Type B pancreatic cell (in vitro differentiated cells): ENCODE measurements at regions not wholly inside any gene's neighbourhood (a gene's known extent, or its start where the extent isn't known, plus 50 kb on each side); places are given as distances from the start of the nearest gene placed in this dataset.
"Not testable (repeated sequence)": the region's sequence is repeated elsewhere in the genome, so short reads cannot be mapped to it uniquely, and the experiment has no call there.

Source experiments
- DNase-seq: peaks from one replicate; pipeline ENCODE4 v3.0.0; 2021; ENCODE audit warnings: mixed read lengths; ENCODE audit not compliant: unreplicated experiment; ENCODE audit errors: extremely low spot score
- H3K27ac Mint-ChIP-seq: 2 replicates; pipeline ENCODE4 v1.8.0; 2021; ENCODE audit warnings: mild to moderate bottlenecking, mixed read lengths
- H3K27me3 Mint-ChIP-seq: 2 replicates; pipeline ENCODE4 v1.8.0; 2021; ENCODE audit warnings: mixed read lengths
- H3K36me3 Mint-ChIP-seq: 2 replicates; pipeline ENCODE4 v1.8.0; 2021; ENCODE audit warnings: mixed read lengths
- H3K4me1 Mint-ChIP-seq: one replicate; pipeline ENCODE4 v1.8.0; 2021; ENCODE audit warnings: mixed read lengths; ENCODE audit not compliant: unreplicated experiment
- H3K4me3 Mint-ChIP-seq: 2 replicates; pipeline ENCODE4 v1.8.0; 2021; ENCODE audit warnings: mild to moderate bottlenecking, mixed read lengths
- H3K9me3 Mint-ChIP-seq: 2 replicates; pipeline ENCODE4 v1.8.0; 2021; ENCODE audit warnings: mixed read lengths
- CTCF ChIP-seq: fragments of 200-600 bp; sonication (generic); conservative IDR thresholded peaks from 2 replicates; pipeline ENCODE4 v1.5.0; 2021; ENCODE audit warnings: antibody characterized with exemption, mild to moderate bottlenecking

- H3K36me3 Mint-ChIP-seq = no peaks in the 10 kb centered on the region
- H3K4me3 Mint-ChIP-seq = no peak overlapping the region
- TF ChIP-seq CTCF = no peak
- H3K27ac Mint-ChIP-seq = no peak overlapping the region
- no peak for DNase-seq
- peaks cover 7% of the 10 kb centered on the region for H3K27me3 Mint-ChIP-seq
- H3K9me3 Mint-ChIP-seq = no peaks in the 10 kb centered on the region
- no peaks in the 10 kb centered on the region for H3K4me1 Mint-ChIP-seq
These were observed 676.2 kb downstream of the CBLN4 start for GRCh38 chr20:55329108-55329507.

GRCh38 chr20:55322745-55323144 lies 682.6 kb downstream of the CBLN4 start:
- Mint-ChIP-seq H3K27ac (no peak overlapping the region), H3K9me3 (no peaks in the 10 kb centered on the region), H3K4me3 (no peak overlapping the region)

GRCh38 chr20:55316753-55317152 lies 688.6 kb downstream of the CBLN4 start:
- H3K9me3 Mint-ChIP-seq = no peaks in the 10 kb centered on the region
- no peaks in the 10 kb centered on the region for H3K27me3 Mint-ChIP-seq
- no peaks in the 10 kb centered on the region for H3K36me3 Mint-ChIP-seq
- H3K27ac Mint-ChIP-seq = no peak overlapping the region
- no peaks in the 10 kb centered on the region for H3K4me1 Mint-ChIP-seq
- H3K4me3 Mint-ChIP-seq = no peak overlapping the region
- DNase-seq = no peak
- TF ChIP-seq CTCF = no peak

More at GRCh38 chr20:55322745-55323144, 682.6 kb downstream of the CBLN4 start:
- no peak for DNase-seq
- no peaks in the 10 kb centered on the region for H3K36me3 Mint-ChIP-seq
- no peak for TF ChIP-seq CTCF
- no peaks in the 10 kb centered on the region for H3K4me1 Mint-ChIP-seq
- no peaks in the 10 kb centered on the region for H3K27me3 Mint-ChIP-seq

- H3K9me3 Mint-ChIP-seq = peaks cover 10% of the 10 kb centered on the region
- DNase-seq, H3K4me1 Mint-ChIP-seq, H3K36me3 Mint-ChIP-seq, H3K27ac Mint-ChIP-seq, H3K4me3 Mint-ChIP-seq, H3K27me3 Mint-ChIP-seq: not testable (repeated sequence)
These were observed 694.5 kb downstream of the CBLN4 start for GRCh38 chr20:55310844-55311243.

GRCh38 chr20:55291261-55291660 lies 714.1 kb downstream of the CBLN4 start:
- Mint-ChIP-seq H3K36me3 (no peaks in the 10 kb centered on the region), H3K27me3 (peaks cover 3% of the 10 kb centered on the region), H3K9me3 (no peaks in the 10 kb centered on the region), H3K27ac (no peak overlapping the region), H3K4me1 (no peaks in the 10 kb centered on the region), H3K4me3 (no peak overlapping the region)
- no peak for TF ChIP-seq CTCF
- no peak for DNase-seq

GRCh38 chr20:55283889-55284288 lies 721.4 kb downstream of the CBLN4 start:
- no peak for TF ChIP-seq CTCF
- peaks cover 7% of the 10 kb centered on the region for H3K27me3 Mint-ChIP-seq
- H3K9me3 Mint-ChIP-seq = peaks cover 5% of the 10 kb centered on the region
- no peak overlapping the region for H3K27ac Mint-ChIP-seq
- no peak for DNase-seq
- H3K4me1 Mint-ChIP-seq = no peaks in the 10 kb centered on the region
- no peaks in the 10 kb centered on the region for H3K36me3 Mint-ChIP-seq
- H3K4me3 Mint-ChIP-seq = no peak overlapping the region
